ENCODE measurements at regions not wholly inside any gene's neighbourhood (a gene's known extent, or its start where the extent isn't known, plus 50 kb on each side); places are given as distances from the start of the nearest gene placed in this dataset.

DNA sequence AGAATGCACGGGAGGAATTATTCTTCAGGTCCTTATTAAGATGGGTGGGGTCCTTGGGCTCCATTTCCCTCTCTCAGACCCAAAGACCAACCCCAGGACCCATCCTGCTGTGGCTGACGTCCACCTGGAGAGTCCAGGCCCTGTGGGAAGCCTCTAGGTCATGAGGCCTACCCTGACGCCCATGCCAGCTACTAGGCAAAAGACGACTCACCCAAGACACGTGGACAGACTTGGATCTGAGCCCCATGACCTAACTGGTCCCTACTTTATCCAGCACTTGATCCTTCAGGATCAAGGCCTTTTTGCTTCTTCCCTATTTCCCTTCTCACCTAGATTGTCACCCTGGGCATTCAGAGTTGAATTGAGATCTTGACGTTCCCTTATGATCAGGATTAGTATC lies 56.0 kb upstream of the CASZ1 start:
- H3K9me3 ChIP-seq, result no peaks in the 10 kb centered on the region
- intact Hi-C loops (cut with DNase I), result no loop called here
- no peak overlapping the region for H3K4me3 ChIP-seq
- H3K36me3 ChIP-seq, result no peaks in the 10 kb centered on the region
- no peak for DNase-seq (ENCODE audit: extremely low spot score in 2 of 2)
- H3K27me3 ChIP-seq, result no peaks in the 10 kb centered on the region
- H3K4me1 ChIP-seq, result no peaks in the 10 kb centered on the region
- TF ChIP-seq POLR2AphosphoS5 (IDR thresholded peaks at IDR 0.05; ENCODE audit: insufficient read depth in 1 of 2, low read depth in 1 of 2) (no peak), CTCF (IDR thresholded peaks at IDR 0.05) (no peak), POLR2A (IDR thresholded peaks at IDR 0.05) (no peak)
- H3K27ac ChIP-seq, result no peak overlapping the region

- DNase-seq (ENCODE audit: extremely low spot score in 2 of 2), result no peak
- no peak overlapping the region for H3K4me3 ChIP-seq
- no peaks in the 10 kb centered on the region for H3K4me1 ChIP-seq
- intact Hi-C loops (cut with DNase I), result no loop called here
- H3K27ac ChIP-seq, result no peak overlapping the region
- H3K27me3 ChIP-seq, result no peaks in the 10 kb centered on the region
- no peaks in the 10 kb centered on the region for H3K9me3 ChIP-seq
- TF ChIP-seq POLR2A (IDR thresholded peaks at IDR 0.05) (no peak), CTCF (IDR thresholded peaks at IDR 0.05) (no peak), POLR2AphosphoS5 (IDR thresholded peaks at IDR 0.05; ENCODE audit: insufficient read depth in 1 of 2, low read depth in 1 of 2) (no peak)
- H3K36me3 ChIP-seq, result no peaks in the 10 kb centered on the region
Measured at GRCh38 chr1:10852998-10853520, 56.6 kb upstream of the CASZ1 start.

DNA sequence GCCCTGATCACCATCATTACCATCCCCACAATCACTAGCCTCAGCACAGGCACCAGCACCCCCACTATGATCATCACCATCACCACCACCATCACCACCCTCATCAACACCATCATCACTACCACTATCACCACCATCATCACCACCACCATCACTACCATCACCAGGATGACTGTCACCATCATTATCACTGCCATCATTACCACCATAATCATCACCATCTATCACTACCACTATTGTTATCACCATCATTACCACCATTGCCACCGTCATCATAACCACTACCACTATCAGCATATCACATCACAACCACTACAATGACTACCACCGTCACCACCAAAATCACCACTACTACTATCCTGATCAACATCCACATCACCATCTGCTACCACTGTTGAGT lies 57.3 kb upstream of the CASZ1 start:
- no peaks in the 10 kb centered on the region for H3K36me3 ChIP-seq
- intact Hi-C loops (cut with DNase I), result no loop called here
- H3K27ac ChIP-seq, result no peak overlapping the region
- H3K9me3 ChIP-seq, result no peaks in the 10 kb centered on the region
- no peaks in the 10 kb centered on the region for H3K4me1 ChIP-seq
- DNase-seq (ENCODE audit: extremely low spot score in 2 of 2), result no peak
- no peaks in the 10 kb centered on the region for H3K27me3 ChIP-seq
- H3K4me3 ChIP-seq, result no peak overlapping the region
- TF ChIP-seq POLR2AphosphoS5 (IDR thresholded peaks at IDR 0.05; ENCODE audit: insufficient read depth in 1 of 2, low read depth in 1 of 2), result no peak
- TF ChIP-seq CTCF (IDR thresholded peaks at IDR 0.05), result no peak
- TF ChIP-seq POLR2A (IDR thresholded peaks at IDR 0.05), result no peak

GRCh38 chr1:10854856-10855459 lies 58.5 kb upstream of the CASZ1 start:
- intact Hi-C loops (cut with DNase I), result no loop called here
- Histone ChIP-seq H3K4me1 (no peaks in the 10 kb centered on the region), H3K36me3 (no peaks in the 10 kb centered on the region), H3K27ac (no peak overlapping the region), H3K27me3 (no peaks in the 10 kb centered on the region), H3K4me3 (no peak overlapping the region), H3K9me3 (no peaks in the 10 kb centered on the region)
- no peak for TF ChIP-seq POLR2AphosphoS5 (IDR thresholded peaks at IDR 0.05; ENCODE audit: insufficient read depth in 1 of 2, low read depth in 1 of 2)
- no peak for TF ChIP-seq POLR2A (IDR thresholded peaks at IDR 0.05)
- no peak for TF ChIP-seq CTCF (IDR thresholded peaks at IDR 0.05)
- DNase-seq (ENCODE audit: extremely low spot score in 2 of 2), result no peak

- Histone ChIP-seq H3K4me3 (no peak overlapping the region), H3K27ac (no peak overlapping the region), H3K9me3 (no peaks in the 10 kb centered on the region), H3K4me1 (no peaks in the 10 kb centered on the region), H3K36me3 (no peaks in the 10 kb centered on the region), H3K27me3 (no peaks in the 10 kb centered on the region)
- no peak for DNase-seq (ENCODE audit: extremely low spot score in 2 of 2)
- intact Hi-C loops (cut with DNase I), result no loop called here
- no peak for TF ChIP-seq POLR2A (IDR thresholded peaks at IDR 0.05)
- no peak for TF ChIP-seq CTCF (IDR thresholded peaks at IDR 0.05)
- no peak for TF ChIP-seq POLR2AphosphoS5 (IDR thresholded peaks at IDR 0.05; ENCODE audit: insufficient read depth in 1 of 2, low read depth in 1 of 2)
Measured at GRCh38 chr1:10856176-10856683, 59.8 kb upstream of the CASZ1 start.

Measured in vagina (tissue), 2 donors.